ENCODE measurements at regions not wholly inside any gene's neighbourhood (a gene's known extent, or its start where the extent isn't known, plus 50 kb on each side); places are given as distances from the start of the nearest gene placed in this dataset.

GRCh38 chr15:62533687-62534086 is 368.6 kb upstream of the C2CD4B start:
- CTCF ChIA-PET, result interaction anchor here (1.0 to 2.2 kb wide), 4 partner anchors 9 to 15 kb away, joined by 3 to 13 read pairs (median 5); no protein-coding TSS in a partner anchor
- DNase-seq (ENCODE audit: low read depth, low spot score), result no peak
- H3K4me3 ChIP-seq (ENCODE audit: low read depth, low read length), result no peak overlapping the region
- no peak for TF ChIP-seq CTCF (IDR thresholded peaks at IDR 0.05; ENCODE audit: insufficient read depth, low read length, missing control alignments)
- POLR2A ChIA-PET, result no interaction called here

GRCh38 chr15:62534996-62535395 is 369.9 kb upstream of the C2CD4B start:
- POLR2A ChIA-PET, result no interaction called here
- H3K4me3 ChIP-seq (ENCODE audit: low read depth, low read length), result no peak overlapping the region
- TF ChIP-seq CTCF (IDR thresholded peaks at IDR 0.05; ENCODE audit: insufficient read depth, low read length, missing control alignments), result no peak
- CTCF ChIA-PET, result interaction anchor here (0.8 to 2.2 kb wide), 5 partner anchors 8 to 52 kb away, joined by 3 to 13 read pairs (median 3); no protein-coding TSS in a partner anchor
- DNase-seq (ENCODE audit: low read depth, low spot score), result no peak

GRCh38 chr15:62539236-62539635 is 374.2 kb upstream of the C2CD4B start:
- TF ChIP-seq CTCF (IDR thresholded peaks at IDR 0.05; ENCODE audit: insufficient read depth, low read length, missing control alignments), result no peak
- DNase-seq (ENCODE audit: low read depth, low spot score), result no peak
- H3K4me3 ChIP-seq (ENCODE audit: low read depth, low read length), result no peak overlapping the region
- CTCF ChIA-PET, result interaction anchor here (0.6 kb wide), 1 partner anchor 8 kb away, joined by 3 read pairs; no protein-coding TSS in a partner anchor
- POLR2A ChIA-PET, result no interaction called here

- no peak for TF ChIP-seq CTCF (IDR thresholded peaks at IDR 0.05; ENCODE audit: insufficient read depth, low read length, missing control alignments)
- H3K4me3 ChIP-seq (ENCODE audit: low read depth, low read length), result no peak overlapping the region
- POLR2A ChIA-PET, result no interaction called here
- no peak for DNase-seq (ENCODE audit: low read depth, low spot score)
- CTCF ChIA-PET, result interaction anchor here (1.0 kb wide), 1 partner anchor 8 kb away, joined by 3 read pairs; no protein-coding TSS in a partner anchor
These were observed 376.2 kb upstream of the C2CD4B start for GRCh38 chr15:62541250-62541649.

GRCh38 chr15:62541846-62542245 is 376.8 kb upstream of the C2CD4B start:
- POLR2A ChIA-PET, result no interaction called here
- CTCF ChIA-PET, result no interaction called here

GRCh38 chr15:62544446-62544845 is 379.4 kb upstream of the C2CD4B start:
- ChIA-PET CTCF (interaction anchor here (2.7 kb wide), 1 partner anchor 10 kb away, joined by 6 read pairs; no protein-coding TSS in a partner anchor), POLR2A (no interaction called here)
- TF ChIP-seq CTCF (IDR thresholded peaks at IDR 0.05; ENCODE audit: insufficient read depth, low read length, missing control alignments), result no peak
- DNase-seq (ENCODE audit: low read depth, low spot score), result no peak
- H3K4me3 ChIP-seq (ENCODE audit: low read depth, low read length), result no peak overlapping the region

More at GRCh38 chr15:62541846-62542245, 376.8 kb upstream of the C2CD4B start:
- no peak overlapping the region for H3K4me3 ChIP-seq (ENCODE audit: low read depth, low read length)
- TF ChIP-seq CTCF (IDR thresholded peaks at IDR 0.05; ENCODE audit: insufficient read depth, low read length, missing control alignments), result no peak
- no peak for DNase-seq (ENCODE audit: low read depth, low spot score)
